HL-60/S4 treated with retinoic acid at 250 ng/mL for 4 days and 3 days (cell line): ENCODE measurements at regions not wholly inside any gene's neighbourhood (a gene's known extent, or its start where the extent isn't known, plus 50 kb on each side); places are given as distances from the start of the nearest gene placed in this dataset.

Source experiments
- in situ Hi-C: fragments of 300-500 bp; cut with MboI; formaldehyde crosslinking; loops from 2 replicates; pipeline ENCODE4 v1.7.0; 2022; ENCODE audit warnings: low sequenced_read_pairs

- in situ Hi-C loops = no loop called here
Observed at GRCh38 chr12:92583910-92584309, 118.9 kb upstream of the PLEKHG7 start.

DNA sequence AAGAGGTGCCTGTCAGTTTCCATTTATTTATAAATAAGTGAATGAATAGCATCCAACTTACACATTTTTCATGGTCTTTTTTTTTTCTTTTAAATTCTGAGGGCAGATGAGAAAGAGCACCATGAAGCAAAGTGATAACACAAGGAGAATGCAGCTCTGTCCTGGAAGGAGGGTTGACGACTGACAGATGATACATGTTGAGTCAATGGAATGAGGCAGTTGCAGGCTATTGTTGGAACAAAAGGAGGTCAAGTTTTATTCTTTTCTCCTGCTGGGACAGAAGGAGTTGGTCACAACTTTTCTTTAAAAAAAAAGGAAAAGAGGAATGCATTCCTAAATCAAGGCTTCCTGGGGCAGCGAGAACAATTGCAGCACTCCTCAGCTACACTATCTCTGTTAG, 119.9 kb upstream of the PLEKHG7 start:
- in situ Hi-C loops = no loop called here

GRCh38 chr12:92582475-92582874, 120.3 kb upstream of the PLEKHG7 start:
- in situ Hi-C loops = no loop called here

GRCh38 chr12:92581604-92582003, 121.2 kb upstream of the PLEKHG7 start:
- in situ Hi-C loops = no loop called here

- in situ Hi-C loops = loop anchor here (25.0 kb wide), 1 partner anchor 438 kb away; the partner anchor contains the start of gene BTG1
Observed at GRCh38 chr12:92574911-92575570, 127.7 kb upstream of the PLEKHG7 start.

GRCh38 chr12:92574051-92574783, 128.6 kb upstream of the PLEKHG7 start:
- in situ Hi-C loops = loop anchor here (25.0 kb wide), 1 partner anchor 437 kb away; the partner anchor contains the start of gene BTG1

DNA sequence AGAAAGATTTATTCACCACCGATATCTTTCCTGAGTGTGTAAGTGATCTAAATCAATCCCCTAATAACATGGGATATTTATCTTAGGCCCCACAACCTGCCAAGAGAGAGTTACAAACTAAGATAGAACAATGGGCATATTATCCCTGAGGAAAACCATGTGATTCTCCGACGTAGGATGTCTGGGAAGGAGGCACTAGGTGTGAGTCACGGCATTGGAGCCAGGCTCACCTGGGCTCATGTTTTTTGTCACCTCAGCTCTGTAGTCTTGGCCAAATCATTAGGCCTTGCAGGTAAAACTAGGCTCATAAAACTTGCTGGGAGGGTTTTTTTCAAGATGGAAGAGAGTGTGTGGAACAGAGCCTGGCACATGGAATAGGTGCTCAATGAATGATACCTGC, 129.7 kb upstream of the PLEKHG7 start:
- in situ Hi-C loops = loop anchor here (25.0 kb wide), 1 partner anchor 436 kb away; the partner anchor contains the start of gene BTG1

GRCh38 chr12:92571844-92572543, 130.8 kb upstream of the PLEKHG7 start:
- in situ Hi-C loops = loop anchor here (25.0 kb wide), 1 partner anchor 435 kb away; the partner anchor contains the start of gene BTG1

DNA sequence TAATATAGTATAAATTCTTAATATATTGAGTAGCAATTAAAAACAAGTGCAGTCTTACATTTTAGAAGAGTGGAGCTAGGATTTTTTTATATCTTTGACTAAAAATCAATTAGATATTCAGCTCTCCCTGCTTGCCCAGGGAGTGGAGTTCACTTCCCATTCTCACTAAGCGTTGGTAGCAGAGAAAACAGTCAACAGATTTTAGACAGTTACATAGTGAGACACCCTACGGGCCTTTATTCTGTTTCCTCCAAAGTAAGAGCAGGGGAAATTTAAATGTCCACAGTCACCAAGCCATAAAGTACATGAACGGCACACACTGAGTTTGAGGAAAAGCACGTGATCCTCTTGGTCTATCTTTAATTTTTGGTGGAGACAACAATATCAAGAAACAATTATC, 131.6 kb upstream of the PLEKHG7 start:
- in situ Hi-C loops = loop anchor here (25.0 kb wide), 1 partner anchor 434 kb away; the partner anchor contains the start of gene BTG1

GRCh38 chr12:92570056-92570753, 132.6 kb upstream of the PLEKHG7 start:
- in situ Hi-C loops = loop anchor here (25.0 kb wide), 1 partner anchor 433 kb away; the partner anchor contains the start of gene BTG1

GRCh38 chr12:92568691-92569090, 134.1 kb upstream of the PLEKHG7 start:
- in situ Hi-C loops = loop anchor here (25.0 kb wide), 1 partner anchor 431 kb away; the partner anchor contains the start of gene BTG1

DNA sequence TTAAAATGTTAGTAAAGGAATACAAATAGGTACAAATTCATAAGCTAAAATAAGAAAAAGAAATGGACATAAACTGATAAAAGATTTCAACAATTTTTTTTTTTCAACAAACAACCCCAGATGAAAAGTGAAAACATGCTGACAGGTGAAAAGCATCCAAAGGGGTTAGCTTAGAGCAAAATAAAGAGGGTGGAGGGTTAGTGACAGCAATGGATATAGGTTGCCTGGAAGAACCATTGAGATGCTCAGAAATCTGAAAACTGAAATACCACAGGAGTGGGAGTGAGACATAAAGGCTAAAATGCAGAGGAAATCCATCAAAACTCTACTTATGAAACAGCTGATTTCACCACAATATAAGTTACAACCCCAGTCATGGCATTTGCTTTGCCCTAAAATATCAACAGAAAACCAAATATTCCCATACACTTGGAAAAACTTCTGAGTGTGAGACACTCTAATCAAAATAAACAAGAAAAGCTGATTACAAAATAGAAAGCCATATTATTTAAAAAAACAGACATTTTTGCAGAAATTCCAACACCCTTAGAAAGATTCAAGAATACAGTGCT, 136.3 kb upstream of the PLEKHG7 start:
- in situ Hi-C loops = loop anchor here (25.0 kb wide), 1 partner anchor 429 kb away; the partner anchor contains the start of gene BTG1

DNA sequence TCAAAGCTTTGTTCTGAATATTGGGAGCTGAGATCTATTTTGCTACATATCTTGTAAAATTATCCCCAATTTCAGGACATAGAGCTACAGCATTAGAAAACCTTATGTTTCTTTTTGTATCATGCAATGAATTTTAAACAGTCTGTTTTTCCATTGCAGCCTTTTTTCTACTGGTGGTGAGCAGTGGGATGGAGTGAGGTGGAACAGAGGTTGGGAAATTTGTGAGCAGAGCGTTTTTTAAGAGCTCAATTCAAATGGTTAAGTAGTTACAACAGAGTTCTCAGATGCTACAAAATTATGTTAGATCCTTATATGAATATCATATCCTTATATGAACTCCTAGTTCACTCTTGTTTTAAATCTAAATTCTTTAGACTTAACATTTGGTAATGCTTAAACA, 139.0 kb upstream of the PLEKHG7 start:
- in situ Hi-C loops = loop anchor here (25.0 kb wide), 1 partner anchor 427 kb away; the partner anchor contains the start of gene BTG1

- in situ Hi-C loops = loop anchor here (25.0 kb wide), 1 partner anchor 425 kb away; the partner anchor contains the start of gene BTG1
Observed at GRCh38 chr12:92562063-92562734, 140.6 kb upstream of the PLEKHG7 start.

- in situ Hi-C loops = loop anchor here (25.0 kb wide), 1 partner anchor 424 kb away; the partner anchor contains the start of gene BTG1
Observed at GRCh38 chr12:92561543-92561899, 141.3 kb upstream of the PLEKHG7 start.

DNA sequence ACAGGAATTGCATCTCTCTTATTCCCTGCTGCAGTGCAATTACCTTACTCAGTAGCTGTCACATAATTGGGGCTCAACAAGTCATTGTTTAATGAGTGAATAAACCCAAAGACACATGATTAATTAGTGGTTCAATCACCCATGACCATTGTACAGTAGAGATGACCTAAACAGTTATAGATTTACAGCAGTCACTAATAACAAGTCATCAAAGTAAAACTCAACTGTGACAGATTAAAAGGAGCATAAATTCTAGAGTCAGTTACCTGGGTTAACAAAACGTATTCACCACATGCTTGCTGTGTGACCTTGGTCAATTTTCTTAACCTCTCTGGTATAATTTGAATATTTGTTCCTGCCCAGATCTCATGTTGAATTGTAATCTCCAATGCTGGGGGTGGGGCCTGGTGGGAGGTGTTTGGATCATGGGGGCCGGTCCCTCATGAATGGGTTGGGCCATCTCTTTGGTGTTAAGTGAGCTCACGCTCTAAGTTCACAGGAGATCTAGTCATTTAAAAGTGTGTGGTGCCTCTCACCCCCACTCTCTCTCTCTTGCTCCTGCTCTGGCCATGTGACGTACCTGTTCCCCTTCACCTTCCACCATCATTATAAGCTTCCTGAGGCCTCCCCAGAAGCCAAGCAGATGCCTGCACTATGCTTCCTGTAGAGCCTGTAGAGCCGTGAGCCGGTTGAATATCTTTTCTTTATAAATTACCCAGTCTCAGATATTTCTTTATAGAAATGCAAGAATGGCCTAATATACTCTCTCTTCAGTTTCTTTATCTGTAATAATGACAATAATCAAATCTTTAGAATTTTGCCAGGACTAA, 141.9 kb upstream of the PLEKHG7 start:
- in situ Hi-C loops = loop anchor here (25.0 kb wide), 1 partner anchor 424 kb away; the partner anchor contains the start of gene BTG1

DNA sequence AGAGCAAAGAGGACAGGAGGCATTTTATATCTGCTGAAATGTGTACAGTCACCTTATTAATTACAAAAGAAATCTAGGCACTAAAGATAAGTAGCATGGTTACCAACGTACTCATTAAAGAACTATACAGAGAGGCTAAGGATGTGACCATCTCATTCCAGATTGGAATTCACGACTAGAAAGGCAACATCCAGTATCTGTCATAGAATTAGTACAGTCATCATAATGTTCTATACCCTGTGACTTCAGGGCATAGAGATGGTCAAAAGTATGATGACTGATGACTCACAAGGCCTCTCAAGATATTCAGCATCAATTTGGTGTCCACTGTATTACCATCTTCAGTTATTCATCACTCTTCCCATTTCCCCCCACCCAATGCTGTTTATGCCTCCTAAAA, 144.0 kb upstream of the PLEKHG7 start:
- in situ Hi-C loops = loop anchor here (25.0 kb wide), 1 partner anchor 422 kb away; the partner anchor contains the start of gene BTG1

DNA sequence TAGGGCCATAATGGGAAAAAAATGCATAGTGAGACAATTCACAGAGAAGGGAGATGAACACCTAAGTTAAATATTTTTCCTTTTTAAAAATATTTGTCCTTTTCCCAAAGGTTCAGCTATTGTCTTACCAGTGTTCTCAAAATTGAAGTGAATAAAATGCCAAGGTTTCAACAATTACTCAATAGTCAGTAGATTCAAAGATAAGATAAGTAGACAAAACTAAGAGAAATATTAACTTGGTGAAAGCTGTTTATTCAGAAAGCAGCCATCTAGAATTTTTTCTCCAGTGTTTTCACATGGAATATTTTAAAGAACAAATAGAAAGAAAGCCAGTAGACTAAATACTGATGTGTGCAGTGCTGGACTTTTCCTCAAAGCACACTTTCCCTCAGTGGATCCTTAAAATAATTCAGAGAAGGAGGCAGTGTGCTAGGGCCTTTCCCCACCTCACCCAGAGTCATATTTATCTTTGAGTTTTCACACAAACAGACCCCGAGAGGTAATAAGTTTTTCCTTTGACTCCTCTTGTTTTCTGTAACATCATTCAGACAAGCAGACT, 144.5 kb upstream of the PLEKHG7 start:
- in situ Hi-C loops = loop anchor here (25.0 kb wide), 1 partner anchor 421 kb away; the partner anchor contains the start of gene BTG1
